CD4-positive, alpha-beta T cell (primary cell): ENCODE measurements at regions not wholly inside any gene's neighbourhood (a gene's known extent, or its start where the extent isn't known, plus 50 kb on each side); places are given as distances from the start of the nearest gene placed in this dataset.

ENCODE experiments used
- ATAC-seq: fragments of 200-7000 bp; cut with Tn5 transposase; one replicate; pipeline ENCODE4 v1.10.0; 2022; ENCODE audit warnings: mild to moderate bottlenecking; ENCODE audit not compliant: poor library complexity
- CTCF ChIA-PET: fragments of 350-600 bp; sonication (Branson Sonifier 250); formaldehyde crosslinking; loops from one replicate; lab custom pipeline; 2021; ENCODE audit warnings: antibody characterized with exemption, inconsistent platforms; lab: Charles Lee
- POLR2A ChIA-PET: fragments of 350-600 bp; sonication (Branson Sonifier 250); formaldehyde crosslinking; loops from one replicate; lab custom pipeline; 2021; ENCODE audit warnings: antibody characterized with exemption, inconsistent platforms; lab: Charles Lee
- DNase-seq, 14 experiments: peaks; one replicate each; pipeline ENCODE4 v3.0.0-alpha.2; 2013 to 2020; ENCODE audit warnings: mixed read lengths in 2 of 14
- H3K27ac ChIP-seq, 2 donors: one replicate each; pipeline versions ENCODE4 v1.5.1 to v1.7.0; 2013; ENCODE audit warnings: low read length in 2 of 2, low read depth in 1 of 2, mild to moderate bottlenecking in 1 of 2
- H3K27me3 ChIP-seq, 2 experiments: 1 replicate in 1 of 2; 2 replicates in 1 of 2; pipeline versions ENCODE4 v1.6.1 to v1.7.0; 2013; ENCODE audit warnings: low read length in 2 of 2, control low read depth in 1 of 2, mild to moderate bottlenecking in 1 of 2, moderate library complexity in 1 of 2; ENCODE audit not compliant: insufficient read depth in 2 of 2, control insufficient read depth in 1 of 2
- H3K36me3 ChIP-seq: one replicate; pipeline ENCODE4 v1.6.1; 2013; ENCODE audit warnings: low read length, control low read depth; ENCODE audit not compliant: insufficient read depth
- H3K4me1 ChIP-seq: one replicate; pipeline ENCODE4 v1.6.1; 2013; ENCODE audit warnings: low read length, control low read depth; ENCODE audit not compliant: insufficient read depth
- H3K4me3 ChIP-seq: one replicate; pipeline ENCODE4 v1.5.1; 2013; ENCODE audit warnings: mild to moderate bottlenecking, low read length, moderate library complexity
- H3K9me3 ChIP-seq, 2 experiments: 1 replicate in 1 of 2; 2 replicates in 1 of 2; pipeline versions ENCODE4 v1.6.1 to v1.7.0; 2013; ENCODE audit warnings: low read length in 2 of 2, mild to moderate bottlenecking in 2 of 2, control low read depth in 1 of 2, moderate library complexity in 1 of 2; ENCODE audit not compliant: control insufficient read depth in 1 of 2, insufficient read depth in 1 of 2
- H3K27ac Mint-ChIP-seq: one replicate; pipeline ENCODE4 v1.8.0; 2020; ENCODE audit warnings: mixed read lengths
- H3K27me3 Mint-ChIP-seq: one replicate; pipeline ENCODE4 v1.8.0; 2021; ENCODE audit warnings: mixed read lengths
- H3K36me3 Mint-ChIP-seq: one replicate; pipeline ENCODE4 v1.8.0; 2021; ENCODE audit warnings: low read depth, mixed read lengths
- H3K4me1 Mint-ChIP-seq: one replicate; pipeline ENCODE4 v1.8.0; 2021; ENCODE audit warnings: low read depth, mixed read lengths
- H3K4me3 Mint-ChIP-seq: one replicate; pipeline ENCODE4 v1.8.0; 2020; ENCODE audit warnings: mild to moderate bottlenecking, mixed read lengths
- H3K9me3 Mint-ChIP-seq: one replicate; pipeline ENCODE4 v1.8.0; 2020; ENCODE audit warnings: mixed read lengths
- CTCF ChIP-seq: fragments of 200-600 bp; IDR thresholded peaks from one replicate; pipeline ENCODE4 v1.8.0; 2022; ENCODE audit warnings: antibody characterized with exemption, mild to moderate bottlenecking
- intact Hi-C, 2 experiments: fragments of 100-400 bp; cut with DNase I in 1 of 2; cut with micrococcal nuclease in 1 of 2; formaldehyde crosslinking; loops; one replicate each; pipeline versions ENCODE4 v1.15.1 to v1.9.0; 2023 to 2025; cut with DNase I, micrococcal nuclease

GRCh38 chr12:97300431-97300830, 162.2 kb upstream of the RMST start:
- ChIA-PET POLR2A (no interaction called here), CTCF (no interaction called here)
- Mint-ChIP-seq H3K36me3 (no peaks in the 10 kb centered on the region), H3K27me3 (peaks cover 33% of the 10 kb centered on the region), H3K4me3 (no peak overlapping the region), H3K9me3 (peaks cover 3% of the 10 kb centered on the region), H3K4me1 (no peaks in the 10 kb centered on the region), H3K27ac (no peak overlapping the region)
- intact Hi-C loops = loop anchor here in 1 of 2 experiments (10.0 kb wide), 1 partner anchor 316 kb away; no protein-coding TSS in a partner anchor
- no peak for ATAC-seq
- Histone ChIP-seq H3K4me3 (no peak overlapping the region), H3K36me3 (no peaks in the 10 kb centered on the region), H3K27ac (no peak overlapping the region), H3K9me3 (peaks cover 0 to 3% of the 10 kb centered on the region in 2 experiments), H3K4me1 (no peaks in the 10 kb centered on the region), H3K27me3 (no peaks in the 10 kb centered on the region)
- TF ChIP-seq CTCF = no peak
- DNase-seq = no peak

- no peak for DNase-seq
- Histone ChIP-seq H3K27me3 (no peaks in the 10 kb centered on the region), H3K4me3 (no peak overlapping the region), H3K4me1 (no peaks in the 10 kb centered on the region), H3K9me3 (no peaks in the 10 kb centered on the region), H3K27ac (no peak overlapping the region), H3K36me3 (no peaks in the 10 kb centered on the region)
- H3K27ac Mint-ChIP-seq = no peak overlapping the region
- peaks cover 33% of the 10 kb centered on the region for H3K27me3 Mint-ChIP-seq
- no peak for TF ChIP-seq CTCF
- ATAC-seq = no peak
- ChIA-PET CTCF (no interaction called here), POLR2A (no interaction called here)
- H3K4me1 Mint-ChIP-seq = no peaks in the 10 kb centered on the region
- no peak overlapping the region for H3K4me3 Mint-ChIP-seq
- no peaks in the 10 kb centered on the region for H3K9me3 Mint-ChIP-seq
- H3K36me3 Mint-ChIP-seq = no peaks in the 10 kb centered on the region
- intact Hi-C loops = loop anchor here in 1 of 2 experiments (10.0 kb wide), 1 partner anchor 316 kb away; no protein-coding TSS in a partner anchor
Observed at GRCh38 chr12:97300891-97301290, 161.7 kb upstream of the RMST start.

- intact Hi-C loops = loop anchor here in 1 of 2 experiments (10.0 kb wide), 1 partner anchor 317 kb away; no protein-coding TSS in a partner anchor
- no peak for TF ChIP-seq CTCF
- Mint-ChIP-seq H3K27ac (no peak overlapping the region), H3K4me1 (no peaks in the 10 kb centered on the region), H3K9me3 (no peaks in the 10 kb centered on the region), H3K36me3 (no peaks in the 10 kb centered on the region), H3K4me3 (no peak overlapping the region), H3K27me3 (peaks cover 33% of the 10 kb centered on the region)
- Histone ChIP-seq H3K4me1 (no peaks in the 10 kb centered on the region), H3K4me3 (no peak overlapping the region), H3K36me3 (no peaks in the 10 kb centered on the region), H3K9me3 (no peaks in the 10 kb centered on the region), H3K27me3 (no peaks in the 10 kb centered on the region), H3K27ac (no peak overlapping the region)
- ATAC-seq = no peak
- POLR2A ChIA-PET = no interaction called here
- CTCF ChIA-PET = no interaction called here
- DNase-seq = no peak
Observed at GRCh38 chr12:97301576-97301975, 161.0 kb upstream of the RMST start.
